ENCODE measurements at regions not wholly inside any gene's neighbourhood (a gene's known extent, or its start where the extent isn't known, plus 50 kb on each side); places are given as distances from the start of the nearest gene placed in this dataset.

DNA sequence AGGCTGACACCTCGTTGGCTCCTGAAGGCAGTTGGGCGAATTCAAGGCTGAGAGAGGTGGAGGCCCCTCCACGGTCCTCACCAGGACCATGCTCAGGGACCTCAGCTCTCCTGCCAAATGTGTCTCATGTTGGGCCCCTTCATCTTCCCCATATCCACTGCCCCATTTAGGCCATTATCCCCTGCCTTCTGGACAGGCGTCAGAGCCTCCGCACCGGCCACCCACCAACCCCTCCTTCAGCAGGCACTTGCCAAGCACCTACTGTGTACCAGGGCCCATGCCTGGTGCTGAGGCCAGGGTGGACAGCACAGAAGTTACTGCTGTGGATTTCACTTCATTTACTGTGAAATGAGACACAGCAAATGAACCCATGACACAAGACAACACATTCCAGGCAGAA lies 325.8 kb downstream of the MATN1 start:
- H3K36me3 Mint-ChIP-seq, result no peaks in the 10 kb centered on the region
- no peak overlapping the region for H3K27ac Mint-ChIP-seq
- H3K4me1 Mint-ChIP-seq, result no peaks in the 10 kb centered on the region
- no peak overlapping the region for H3K4me3 Mint-ChIP-seq
- DNase-seq (ENCODE audit: low spot score in 2 of 2), result no peak
- H3K9me3 Mint-ChIP-seq, result no peaks in the 10 kb centered on the region
- no peak for ATAC-seq

DNA sequence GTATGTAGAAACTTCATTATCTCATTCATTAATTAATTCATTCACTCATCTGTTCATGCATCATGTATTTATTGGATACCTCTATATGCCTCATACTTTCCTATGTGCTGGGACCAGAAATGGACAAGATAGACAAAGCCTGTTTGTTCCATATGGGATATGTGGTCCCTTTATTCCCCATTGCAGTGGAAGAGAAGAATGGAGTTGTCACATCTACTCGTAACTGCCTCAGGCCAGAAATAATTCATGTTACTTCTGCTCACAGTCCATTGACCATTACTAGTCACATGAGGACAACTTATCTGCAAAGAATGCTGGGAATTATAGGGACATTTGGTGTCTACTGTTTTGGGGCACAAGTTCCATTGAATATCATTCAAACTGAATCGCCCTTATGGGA lies 327.8 kb downstream of the MATN1 start:
- no peak for ATAC-seq
- no peaks in the 10 kb centered on the region for H3K9me3 Mint-ChIP-seq

DNA sequence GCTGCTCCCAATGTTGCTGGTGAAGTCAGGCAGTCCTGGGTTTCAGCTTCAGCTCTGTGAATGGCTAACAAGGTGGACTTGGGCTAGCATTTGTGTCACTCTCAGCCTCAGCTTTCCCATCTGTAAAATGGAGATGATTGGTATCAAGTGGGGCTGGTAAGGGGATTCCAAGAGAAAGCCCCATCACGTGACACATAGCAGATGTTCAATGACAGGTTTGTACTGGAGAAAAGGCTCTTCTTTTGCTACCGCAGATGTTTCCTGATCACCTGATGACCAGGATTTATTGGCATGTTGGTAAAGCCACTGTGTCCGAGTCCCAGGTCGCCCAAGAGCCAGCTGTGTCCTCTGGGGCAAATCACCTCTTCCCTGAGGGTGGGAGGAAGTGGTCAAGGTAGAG lies 335.0 kb downstream of the MATN1 start:
- Mint-ChIP-seq H3K36me3 (no peaks in the 10 kb centered on the region), H3K4me3 (no peak overlapping the region), H3K9me3 (no peaks in the 10 kb centered on the region)

More for the DNA sequence above, 327.8 kb downstream of the MATN1 start:
- Mint-ChIP-seq H3K4me1 (no peaks in the 10 kb centered on the region), H3K36me3 (no peaks in the 10 kb centered on the region), H3K27ac (no peak overlapping the region), H3K4me3 (no peak overlapping the region)
- DNase-seq (ENCODE audit: low spot score in 2 of 2), result no peak

DNA sequence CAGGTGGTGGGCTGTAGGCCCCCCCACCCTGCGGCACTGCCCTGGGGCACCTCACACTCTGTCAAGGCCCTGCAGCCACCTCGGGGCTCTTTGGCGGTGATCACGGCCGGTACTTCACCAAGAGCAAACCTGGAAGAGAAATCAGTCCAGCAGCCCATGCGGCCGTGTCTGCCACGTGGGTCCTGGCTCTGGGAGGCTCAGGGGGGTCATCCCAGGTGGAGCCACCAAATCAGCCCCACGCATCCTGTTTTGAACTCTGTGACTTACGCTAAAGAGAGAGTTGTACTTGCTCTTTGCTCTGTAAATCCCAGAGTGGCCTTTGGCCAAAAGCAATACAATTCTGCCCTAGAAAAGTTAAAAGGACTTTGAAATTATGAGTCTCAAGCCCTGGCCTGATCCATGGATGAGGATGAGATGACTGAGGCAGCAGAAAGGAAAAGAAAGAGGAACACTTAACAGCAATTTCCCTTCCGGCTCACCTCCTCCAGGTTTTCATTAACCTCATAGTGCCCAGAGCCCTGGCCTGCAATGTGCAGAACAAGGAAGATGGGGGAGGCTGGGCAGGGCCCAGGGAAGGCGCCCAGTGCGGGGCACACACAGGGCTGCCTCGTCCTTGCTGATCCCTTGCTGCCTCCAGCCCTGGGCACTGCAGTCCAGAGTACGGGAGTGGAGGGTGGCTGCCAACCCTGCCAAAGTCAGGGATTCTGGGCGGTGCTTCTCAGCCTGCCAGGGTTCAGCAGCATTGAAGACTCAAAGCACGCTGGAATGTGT lies 337.0 kb downstream of the MATN1 start:
- Mint-ChIP-seq H3K27ac (no peak overlapping the region), H3K9me3 (no peaks in the 10 kb centered on the region), H3K4me1 (no peaks in the 10 kb centered on the region), H3K4me3 (no peak overlapping the region), H3K36me3 (no peaks in the 10 kb centered on the region)
- DNase-seq (ENCODE audit: low spot score in 2 of 2) (no peak), ATAC-seq (no peak)

More for the DNA sequence above, 335.0 kb downstream of the MATN1 start:
- ATAC-seq (no peak), DNase-seq (ENCODE audit: low spot score in 2 of 2) (no peak)
- Mint-ChIP-seq H3K4me1 (no peaks in the 10 kb centered on the region), H3K27ac (no peak overlapping the region)

DNA sequence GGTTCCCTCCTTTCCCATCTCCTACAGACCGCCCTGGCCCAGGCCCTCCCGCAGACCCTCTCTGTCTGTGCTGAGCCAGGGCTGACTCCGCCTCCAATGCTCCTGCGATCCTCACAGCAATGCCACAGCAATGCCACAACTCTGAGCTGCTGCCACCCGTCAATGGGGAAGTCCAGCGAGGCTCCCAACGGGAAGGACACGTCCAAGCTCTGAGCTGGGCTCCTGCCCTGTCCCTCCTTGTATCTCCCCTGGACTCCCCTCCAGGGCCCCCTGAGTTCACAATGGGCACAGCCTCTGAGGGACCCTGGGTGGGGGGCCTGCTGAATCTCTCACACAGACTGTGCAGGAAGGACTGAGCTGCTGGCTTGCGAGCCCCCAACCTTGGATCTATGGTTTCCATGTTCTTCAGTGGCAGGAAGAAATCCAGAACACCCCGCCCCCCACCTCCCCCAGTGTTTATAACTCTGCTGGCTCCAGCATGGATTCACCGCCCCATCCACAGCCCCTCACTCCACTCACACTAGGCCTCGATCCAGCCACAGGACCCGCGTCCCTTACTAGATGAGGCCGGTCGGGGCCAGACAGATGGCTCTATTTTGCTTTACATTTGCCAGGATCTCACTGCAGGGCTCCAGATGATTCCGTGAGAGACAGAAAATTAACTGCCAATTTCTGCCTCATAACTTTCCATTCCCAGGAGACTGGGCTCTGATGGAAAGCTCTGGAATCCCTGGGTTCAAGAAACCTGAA lies 338.0 kb downstream of the MATN1 start:
- DNase-seq (ENCODE audit: low spot score in 2 of 2) (no peak), ATAC-seq (no peak)
- no peaks in the 10 kb centered on the region for H3K9me3 Mint-ChIP-seq
- H3K27ac Mint-ChIP-seq, result no peak overlapping the region
- H3K4me3 Mint-ChIP-seq, result no peak overlapping the region
- no peaks in the 10 kb centered on the region for H3K4me1 Mint-ChIP-seq
- no peaks in the 10 kb centered on the region for H3K36me3 Mint-ChIP-seq

DNA sequence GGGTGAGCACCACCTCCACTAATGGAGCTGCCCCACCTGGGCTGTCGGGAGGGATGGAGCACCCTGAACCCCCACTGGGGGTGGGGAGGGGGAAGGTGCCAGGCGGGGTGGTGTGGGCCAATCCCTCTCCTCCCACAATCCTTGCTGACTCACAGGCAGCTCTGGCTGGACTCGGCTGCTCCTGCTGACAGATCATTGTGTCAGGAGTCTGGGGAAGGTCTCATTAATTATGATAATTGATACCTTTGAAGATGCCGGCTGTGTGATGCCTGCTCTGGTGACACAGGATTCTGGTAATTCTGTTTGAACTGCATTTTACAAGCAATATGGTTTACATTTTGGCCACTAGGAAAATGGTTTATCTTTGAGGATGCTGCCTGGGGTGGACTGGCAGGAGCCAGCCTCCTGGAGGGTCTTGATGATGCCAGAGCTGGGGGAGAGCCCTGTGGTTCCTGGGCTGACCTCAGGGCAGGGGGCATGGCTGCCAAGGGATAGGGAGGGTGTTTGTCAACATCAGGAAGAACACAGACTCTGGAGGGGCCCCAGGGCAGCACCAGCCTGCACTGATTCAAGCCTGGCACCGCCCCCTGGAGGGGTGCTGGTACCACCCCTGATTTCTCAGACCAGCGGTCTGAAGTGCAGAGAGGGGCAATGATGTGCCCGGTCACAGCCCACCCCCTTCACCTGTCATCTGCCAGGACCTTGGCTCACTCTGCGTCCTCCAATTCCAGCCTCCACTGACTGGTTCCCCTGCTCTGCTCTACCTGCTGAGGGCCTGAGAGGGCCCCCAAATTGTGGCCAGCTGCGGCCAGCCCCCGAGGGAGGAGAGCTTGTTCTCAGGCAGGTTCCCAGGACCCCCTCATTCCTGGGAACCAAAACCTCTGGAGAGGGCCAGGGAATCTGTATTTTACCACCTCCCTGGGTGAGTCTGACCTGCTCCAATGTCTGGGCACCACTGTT lies 338.8 kb downstream of the MATN1 start:
- DNase-seq (ENCODE audit: low spot score in 2 of 2), result no peak
- no peak overlapping the region for H3K4me3 Mint-ChIP-seq
- H3K9me3 Mint-ChIP-seq, result no peaks in the 10 kb centered on the region
- H3K4me1 Mint-ChIP-seq, result peaks cover 4% of the 10 kb centered on the region
- H3K27ac Mint-ChIP-seq, result no peak overlapping the region
- no peak for ATAC-seq
- H3K36me3 Mint-ChIP-seq, result no peaks in the 10 kb centered on the region

DNA sequence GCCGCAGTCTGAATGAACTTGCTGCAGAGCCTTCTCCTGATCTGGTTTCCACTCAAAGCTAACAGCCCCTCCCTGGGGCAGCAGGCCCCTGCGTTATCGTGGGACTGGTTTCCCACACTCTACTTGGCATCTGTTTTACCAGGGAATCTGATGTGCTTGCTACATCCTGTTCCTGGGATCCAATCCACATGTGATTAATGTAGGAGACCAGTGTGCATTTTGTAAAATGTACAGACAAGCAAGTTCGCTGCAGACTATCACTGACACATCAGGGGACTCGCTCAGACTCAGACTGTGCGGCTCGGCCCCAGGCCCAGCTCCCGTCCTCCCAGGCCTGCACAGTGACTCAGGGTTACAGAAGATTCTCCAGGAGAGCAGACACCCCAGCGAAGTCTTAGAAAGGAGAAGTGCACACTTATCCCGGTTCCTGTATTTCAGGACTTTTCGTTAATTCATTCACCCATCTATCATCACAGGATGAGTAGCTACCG lies 340.1 kb downstream of the MATN1 start:
- H3K27ac Mint-ChIP-seq, result no peak overlapping the region
- H3K4me3 Mint-ChIP-seq, result no peak overlapping the region
- ATAC-seq (no peak), DNase-seq (ENCODE audit: low spot score in 2 of 2) (no peak)
- no peaks in the 10 kb centered on the region for H3K36me3 Mint-ChIP-seq
- peaks cover 8% of the 10 kb centered on the region for H3K4me1 Mint-ChIP-seq
- no peaks in the 10 kb centered on the region for H3K9me3 Mint-ChIP-seq

DNA sequence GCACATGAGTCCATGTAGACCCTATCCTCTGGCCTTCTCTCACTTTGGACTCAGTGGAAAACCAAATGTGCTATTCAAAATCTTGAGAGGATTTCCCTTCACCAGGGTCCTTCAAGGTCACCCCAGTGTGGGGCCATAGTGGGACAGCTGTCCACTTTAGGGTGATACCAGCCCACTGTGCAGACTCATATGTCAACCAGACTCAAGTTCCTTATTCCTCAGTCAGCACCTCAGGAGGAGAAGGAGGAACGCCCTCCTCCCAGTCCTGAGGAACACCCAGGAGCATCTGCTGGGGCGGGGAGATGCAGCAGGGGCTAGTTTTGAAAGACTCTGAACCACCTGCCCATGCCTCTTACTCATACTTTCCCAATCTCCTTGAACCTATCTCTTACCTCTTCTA lies 340.9 kb downstream of the MATN1 start:
- peaks cover 8% of the 10 kb centered on the region for H3K4me1 Mint-ChIP-seq

DNA sequence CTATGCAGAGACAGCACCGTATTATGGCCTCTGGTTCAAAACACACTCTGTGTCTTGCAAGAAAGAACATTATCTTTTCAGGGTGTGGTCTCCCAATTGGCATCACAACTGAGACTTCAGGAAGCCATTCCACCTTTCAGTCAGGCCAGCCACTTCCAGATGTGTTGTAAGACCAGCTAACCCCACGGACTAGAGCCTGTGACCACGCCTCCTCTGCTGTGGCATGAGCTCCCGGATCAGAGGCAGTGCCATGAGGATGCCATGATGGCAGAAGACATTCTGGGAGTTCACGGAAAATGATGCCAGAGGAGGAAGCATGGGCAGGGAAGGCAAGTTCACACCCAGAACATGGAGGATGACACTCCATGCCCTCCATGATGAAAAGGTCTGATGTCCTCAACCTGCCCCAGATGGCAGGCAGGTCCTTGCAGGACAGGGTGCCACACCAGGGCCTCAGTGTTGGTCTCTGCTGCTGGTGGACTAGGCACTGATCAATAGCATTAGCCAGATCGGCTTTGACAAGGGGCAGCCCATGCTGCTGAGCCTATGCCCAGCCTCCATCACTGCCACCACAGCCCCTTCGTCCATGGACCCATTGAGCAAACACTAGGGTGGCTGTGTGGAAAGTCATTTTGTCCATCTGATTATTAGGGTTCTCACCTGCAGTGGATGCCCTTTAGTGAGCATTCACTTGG lies 341.6 kb downstream of the MATN1 start:
- H3K36me3 Mint-ChIP-seq, result no peaks in the 10 kb centered on the region
- DNase-seq (ENCODE audit: low spot score in 2 of 2) (no peak), ATAC-seq (no peak)
- no peaks in the 10 kb centered on the region for H3K9me3 Mint-ChIP-seq
- H3K4me3 Mint-ChIP-seq, result no peak overlapping the region
- peaks cover 8% of the 10 kb centered on the region for H3K4me1 Mint-ChIP-seq
- no peak overlapping the region for H3K27ac Mint-ChIP-seq

More for the DNA sequence above, 340.9 kb downstream of the MATN1 start:
- H3K9me3 Mint-ChIP-seq, result no peaks in the 10 kb centered on the region
- no peak for DNase-seq (ENCODE audit: low spot score in 2 of 2)
- H3K36me3 Mint-ChIP-seq, result no peaks in the 10 kb centered on the region
- ATAC-seq, result no peak
- H3K4me3 Mint-ChIP-seq, result no peak overlapping the region
- no peak overlapping the region for H3K27ac Mint-ChIP-seq

DNA sequence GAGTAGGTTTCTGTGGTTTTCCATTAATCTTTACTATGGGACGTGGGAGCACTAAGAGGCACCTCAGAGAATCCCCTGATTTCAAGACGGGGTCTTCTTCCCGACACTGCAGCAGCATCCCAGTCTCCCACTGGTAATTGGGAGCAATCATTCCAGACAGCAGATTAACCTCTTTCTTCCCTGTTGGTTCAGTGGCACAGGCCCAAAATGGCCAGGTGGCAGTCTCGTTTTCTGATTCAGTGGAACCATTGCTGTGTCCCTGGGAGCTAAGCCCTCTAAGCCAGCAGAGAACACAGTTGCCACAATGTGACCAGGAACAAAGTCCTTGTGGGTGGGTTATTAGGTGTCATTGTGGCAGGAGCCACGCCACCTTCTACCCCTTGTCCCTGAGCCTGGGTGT lies 342.1 kb downstream of the MATN1 start:
- ATAC-seq (no peak), DNase-seq (ENCODE audit: low spot score in 2 of 2) (no peak)
- Mint-ChIP-seq H3K36me3 (no peaks in the 10 kb centered on the region), H3K9me3 (no peaks in the 10 kb centered on the region), H3K4me3 (no peak overlapping the region), H3K27ac (no peak overlapping the region), H3K4me1 (peaks cover 8% of the 10 kb centered on the region)

DNA sequence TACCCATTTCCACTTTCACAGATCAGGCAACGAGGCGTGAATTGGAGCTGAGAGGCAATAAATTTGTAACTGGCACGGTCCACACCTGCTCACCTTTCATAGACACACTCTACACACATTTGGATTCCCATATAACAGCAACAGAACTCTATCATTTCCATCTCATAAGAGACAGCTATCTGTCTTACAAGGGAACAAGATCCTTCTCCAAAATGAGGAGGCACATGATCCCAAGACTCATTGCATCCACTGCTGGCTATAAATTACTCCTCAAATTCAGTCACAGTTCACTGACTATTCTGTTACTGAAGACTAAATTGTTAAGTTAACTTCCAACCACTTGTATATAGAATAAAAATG lies 342.8 kb downstream of the MATN1 start:
- H3K4me3 Mint-ChIP-seq, result no peak overlapping the region
- H3K9me3 Mint-ChIP-seq, result no peaks in the 10 kb centered on the region
- no peak overlapping the region for H3K27ac Mint-ChIP-seq
- ATAC-seq (no peak), DNase-seq (ENCODE audit: low spot score in 2 of 2) (no peak)
- peaks cover 8% of the 10 kb centered on the region for H3K4me1 Mint-ChIP-seq
- H3K36me3 Mint-ChIP-seq, result no peaks in the 10 kb centered on the region

DNA sequence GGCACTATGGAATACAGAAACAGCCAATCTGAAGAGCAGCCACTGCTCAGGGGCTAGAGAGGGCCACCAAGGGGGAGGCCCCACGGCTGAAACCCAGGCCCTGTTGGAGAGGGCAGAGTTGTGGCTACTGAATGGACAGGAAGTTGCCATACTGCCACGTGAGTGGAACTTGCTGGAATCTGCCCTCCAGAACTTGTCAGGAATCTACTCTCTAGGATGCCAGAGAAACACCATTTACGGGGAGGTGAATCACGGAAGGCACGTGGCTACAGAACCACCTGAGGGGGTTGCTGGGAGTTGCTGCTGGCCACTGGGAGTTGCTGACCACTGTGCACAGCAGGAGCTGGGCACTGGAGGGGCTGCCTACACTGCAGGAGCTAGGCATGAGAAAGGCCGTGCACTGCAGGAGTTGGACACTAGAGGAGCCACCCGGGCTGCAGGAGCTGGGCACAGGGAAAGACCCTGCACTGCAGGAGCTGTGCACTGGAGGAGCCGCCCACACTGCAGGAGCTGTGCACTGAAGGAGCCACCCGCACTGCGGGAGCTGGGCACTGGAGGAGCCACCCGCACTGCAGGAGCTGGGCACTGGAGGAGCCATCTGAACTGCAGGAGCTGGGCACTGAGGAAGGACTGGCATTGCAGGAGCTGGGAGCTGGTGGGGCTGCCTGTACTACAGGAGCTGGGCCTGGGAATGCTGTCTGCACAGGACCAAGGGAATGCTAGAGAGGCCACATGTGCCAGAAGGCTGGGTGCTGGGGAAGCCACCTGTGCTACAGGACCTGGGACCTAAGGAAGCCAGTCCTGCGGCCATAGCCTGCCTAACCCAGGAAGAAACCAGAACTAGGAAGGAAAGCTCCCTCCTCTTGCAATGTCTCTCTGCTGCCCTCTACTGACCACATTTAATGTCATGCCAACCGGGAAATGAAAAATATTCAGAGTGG lies 343.4 kb downstream of the MATN1 start:
- no peaks in the 10 kb centered on the region for H3K9me3 Mint-ChIP-seq
- H3K4me1 Mint-ChIP-seq, result peaks cover 8% of the 10 kb centered on the region
- peak; percentile 44 to 63 for DNase-seq (ENCODE audit: low spot score in 2 of 2)
- ATAC-seq, result no peak
- H3K36me3 Mint-ChIP-seq, result no peaks in the 10 kb centered on the region
- no peak overlapping the region for H3K4me3 Mint-ChIP-seq
- H3K27ac Mint-ChIP-seq, result no peak overlapping the region

DNA sequence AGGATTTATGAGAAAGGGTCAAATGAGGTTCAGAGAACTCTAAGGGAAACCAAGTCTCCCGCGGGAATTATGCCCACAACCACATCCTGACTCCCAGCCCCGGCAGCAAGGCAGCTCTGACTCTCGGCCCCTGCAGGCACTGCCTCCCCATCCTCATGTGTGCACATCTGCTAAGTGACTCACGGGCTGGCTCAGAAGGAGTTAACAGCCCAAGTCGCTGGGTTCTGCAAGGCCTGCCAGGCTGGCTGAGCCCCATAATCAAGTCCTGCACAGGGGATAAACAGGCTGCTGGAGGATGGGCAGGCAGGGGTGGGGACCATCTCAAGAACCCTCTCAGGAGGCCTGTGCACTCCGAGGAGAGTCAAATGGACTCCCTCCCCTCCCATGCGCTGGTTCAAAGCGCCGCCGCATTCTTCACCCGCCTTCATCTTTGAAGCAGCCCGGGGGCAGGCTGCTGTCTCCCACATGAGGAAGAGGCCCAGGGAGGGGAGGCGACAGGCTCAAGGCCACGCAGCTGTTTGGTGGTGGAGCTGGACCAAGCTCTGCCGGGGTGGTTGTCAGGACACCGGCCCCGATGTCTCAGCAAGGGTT lies 344.3 kb downstream of the MATN1 start:
- Mint-ChIP-seq H3K9me3 (no peaks in the 10 kb centered on the region), H3K36me3 (no peaks in the 10 kb centered on the region), H3K27ac (no peak overlapping the region), H3K4me3 (no peak overlapping the region), H3K4me1 (peaks cover 8% of the 10 kb centered on the region)
- DNase-seq (ENCODE audit: low spot score in 2 of 2) (no peak), ATAC-seq (no peak)
